ENCODE measurements at regions not wholly inside any gene's neighbourhood (a gene's known extent, or its start where the extent isn't known, plus 50 kb on each side); places are given as distances from the start of the nearest gene placed in this dataset.

DNA sequence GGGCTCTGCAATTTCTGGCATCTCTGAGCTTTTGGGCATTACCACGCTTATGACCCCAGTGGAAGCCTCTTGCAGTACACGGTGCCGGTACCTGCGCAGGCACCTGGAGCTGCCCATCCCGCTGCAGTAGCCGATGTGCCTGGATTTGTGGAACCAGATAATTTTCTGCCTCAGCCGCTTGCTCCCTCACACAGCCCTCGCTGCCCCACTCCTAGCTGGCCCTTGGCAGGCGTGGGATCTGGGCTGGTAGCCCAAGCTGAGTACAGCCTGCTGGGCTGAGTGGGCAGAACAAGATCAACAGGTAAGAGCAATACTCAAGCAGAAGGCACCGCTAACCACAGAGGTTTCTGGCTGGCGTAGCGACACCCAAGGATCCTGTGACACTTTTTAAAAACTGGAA, 1808.8 kb upstream of the ACO1 start:
- ChIA-PET CTCF (interaction anchor here (1.4 kb wide), 1 partner anchor 15 kb away, joined by 3 read pairs; no protein-coding TSS in a partner anchor), POLR2A (no interaction called here)
- no peak for DNase-seq (ENCODE audit: extremely low spot score)
- TF ChIP-seq, protein P1, sequence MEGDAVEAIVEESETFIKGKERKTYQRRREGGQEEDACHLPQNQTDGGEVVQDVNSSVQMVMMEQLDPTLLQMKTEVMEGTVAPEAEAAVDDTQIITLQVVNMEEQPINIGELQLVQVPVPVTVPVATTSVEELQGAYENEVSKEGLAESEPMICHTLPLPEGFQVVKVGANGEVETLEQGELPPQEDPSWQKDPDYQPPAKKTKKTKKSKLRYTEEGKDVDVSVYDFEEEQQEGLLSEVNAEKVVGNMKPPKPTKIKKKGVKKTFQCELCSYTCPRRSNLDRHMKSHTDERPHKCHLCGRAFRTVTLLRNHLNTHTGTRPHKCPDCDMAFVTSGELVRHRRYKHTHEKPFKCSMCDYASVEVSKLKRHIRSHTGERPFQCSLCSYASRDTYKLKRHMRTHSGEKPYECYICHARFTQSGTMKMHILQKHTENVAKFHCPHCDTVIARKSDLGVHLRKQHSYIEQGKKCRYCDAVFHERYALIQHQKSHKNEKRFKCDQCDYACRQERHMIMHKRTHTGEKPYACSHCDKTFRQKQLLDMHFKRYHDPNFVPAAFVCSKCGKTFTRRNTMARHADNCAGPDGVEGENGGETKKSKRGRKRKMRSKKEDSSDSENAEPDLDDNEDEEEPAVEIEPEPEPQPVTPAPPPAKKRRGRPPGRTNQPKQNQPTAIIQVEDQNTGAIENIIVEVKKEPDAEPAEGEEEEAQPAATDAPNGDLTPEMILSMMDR (IDR thresholded peaks at IDR 0.05; ENCODE audit: control extremely low read depth, extremely low read depth, low read depth, missing control alignments) = no peak

- TF ChIP-seq, protein P1 (IDR thresholded peaks at IDR 0.05; ENCODE audit: control extremely low read depth, extremely low read depth, low read depth, missing control alignments) = no peak
- ChIA-PET CTCF (no interaction called here), POLR2A (no interaction called here)
- no peak for DNase-seq (ENCODE audit: extremely low spot score)
Measured at GRCh38 chr9:30579810-30580209, 1804.6 kb upstream of the ACO1 start.

DNA sequence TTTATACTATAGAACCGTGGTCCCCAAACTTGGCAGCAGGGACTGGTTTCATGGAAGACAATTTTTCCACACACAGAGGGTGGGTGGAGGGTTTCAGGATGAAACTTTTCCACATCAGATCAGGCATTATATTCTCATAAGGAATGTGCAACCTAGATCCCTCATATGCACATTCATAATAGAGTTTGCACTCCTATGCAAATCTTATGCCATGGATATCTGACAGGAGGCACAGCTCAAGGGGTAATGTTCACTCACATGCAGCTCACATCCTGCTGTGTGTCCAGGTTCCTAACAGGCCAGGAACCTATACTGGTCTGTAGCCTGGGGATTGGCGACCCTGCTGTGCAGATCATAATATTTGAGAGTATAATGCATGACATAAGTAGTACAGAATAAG, 1802.2 kb upstream of the ACO1 start:
- no peak for DNase-seq (ENCODE audit: extremely low spot score)
- ChIA-PET CTCF (no interaction called here), POLR2A (no interaction called here)
- TF ChIP-seq, protein P1 (IDR thresholded peaks at IDR 0.05; ENCODE audit: control extremely low read depth, extremely low read depth, low read depth, missing control alignments) = no peak

GRCh38 chr9:30584559-30584958, 1799.9 kb upstream of the ACO1 start:
- DNase-seq (ENCODE audit: extremely low spot score) = no peak
- TF ChIP-seq, protein P1 (IDR thresholded peaks at IDR 0.05; ENCODE audit: control extremely low read depth, extremely low read depth, low read depth, missing control alignments) = no peak
- POLR2A ChIA-PET = no interaction called here
- CTCF ChIA-PET = no interaction called here

GRCh38 chr9:30591461-30591860, 1793.0 kb upstream of the ACO1 start:
- ChIA-PET CTCF (interaction anchor here (1.3 kb wide), 1 partner anchor 8 kb away, joined by 3 read pairs; no protein-coding TSS in a partner anchor), POLR2A (no interaction called here)
- DNase-seq (ENCODE audit: extremely low spot score) = no peak
- TF ChIP-seq, protein P1 (IDR thresholded peaks at IDR 0.05; ENCODE audit: control extremely low read depth, extremely low read depth, low read depth, missing control alignments) = no peak

DNA sequence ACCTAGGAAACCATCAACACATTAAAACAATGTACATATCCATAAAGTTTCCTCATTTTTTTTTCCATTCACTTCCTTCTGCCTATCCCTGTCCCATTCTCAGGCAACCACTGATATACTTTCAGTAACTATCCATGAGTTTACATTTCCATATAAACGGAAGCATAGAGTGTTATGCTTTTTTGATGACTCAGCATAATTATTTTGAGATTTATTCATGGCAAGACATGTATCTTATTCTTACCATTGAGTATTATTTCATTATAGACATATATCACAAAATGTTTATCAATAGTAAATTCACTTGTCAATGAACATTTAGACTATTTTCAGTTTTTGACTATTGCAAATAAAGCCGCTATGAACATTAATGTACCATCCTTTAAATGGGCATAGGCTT, 1786.8 kb upstream of the ACO1 start:
- TF ChIP-seq, protein P1 (IDR thresholded peaks at IDR 0.05; ENCODE audit: control extremely low read depth, extremely low read depth, low read depth, missing control alignments) = no peak
- no peak for DNase-seq (ENCODE audit: extremely low spot score)
- ChIA-PET CTCF (no interaction called here), POLR2A (no interaction called here)

- ChIA-PET POLR2A (no interaction called here), CTCF (no interaction called here)
- DNase-seq (ENCODE audit: extremely low spot score) = no peak
- TF ChIP-seq, protein P1 (IDR thresholded peaks at IDR 0.05; ENCODE audit: control extremely low read depth, extremely low read depth, low read depth, missing control alignments) = no peak
Measured at GRCh38 chr9:30605936-30606335, 1778.5 kb upstream of the ACO1 start.

Data from GM10248 (cell line).